Cerebellar cortex (tissue), 1 donor: ENCODE measurements at regions not wholly inside any gene's neighbourhood (a gene's known extent, or its start where the extent isn't known, plus 50 kb on each side); places are given as distances from the start of the nearest gene placed in this dataset.
A peak's percentile ranks its signal among the peaks of the same experiment; 100 is the strongest.

Source experiments
- DNase-seq: peaks from one replicate; pipeline ENCODE4 v3.0.0-alpha.2; 2015; ENCODE audit warnings: low spot score

DNA sequence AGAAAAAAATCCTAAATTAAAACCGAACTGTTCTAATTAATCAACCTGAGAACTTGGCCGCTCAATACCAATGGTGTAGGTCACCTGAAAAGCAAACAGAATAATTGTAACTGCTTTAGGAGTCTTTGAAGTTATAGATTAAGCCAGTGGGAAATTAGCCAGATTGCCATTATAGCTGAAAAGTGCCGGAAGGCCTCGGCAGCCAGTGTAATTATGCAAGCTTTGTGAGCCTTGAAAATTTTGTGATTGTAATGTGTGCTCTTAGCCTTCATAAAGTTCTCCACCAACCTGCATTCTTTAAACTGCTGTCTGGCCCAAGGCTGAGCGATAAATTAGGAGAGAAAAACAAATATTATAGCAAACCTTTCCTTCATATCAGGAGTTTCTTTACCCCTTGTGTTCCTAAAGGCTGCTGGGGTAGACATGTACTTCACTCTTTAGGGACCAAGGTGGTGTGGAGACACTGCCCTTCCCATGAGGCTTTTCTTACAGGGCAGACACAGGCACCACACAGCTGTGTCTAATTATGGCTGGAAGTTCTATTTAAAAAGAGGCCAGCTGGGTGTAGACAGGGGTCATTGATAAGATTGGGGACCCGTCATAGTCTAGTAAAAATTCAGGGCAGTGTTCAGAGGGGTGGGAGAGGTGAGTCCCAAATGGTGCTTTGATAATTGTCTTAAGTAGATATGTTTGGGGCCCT lies 991.2 kb downstream of the FLRT2 start:
- DNase-seq = no peak

- no peak for DNase-seq
These were observed 988.4 kb downstream of the FLRT2 start for GRCh38 chr14:86518298-86518697.

- no peak for DNase-seq
These were observed 985.3 kb downstream of the FLRT2 start for GRCh38 chr14:86515195-86515594.

DNA sequence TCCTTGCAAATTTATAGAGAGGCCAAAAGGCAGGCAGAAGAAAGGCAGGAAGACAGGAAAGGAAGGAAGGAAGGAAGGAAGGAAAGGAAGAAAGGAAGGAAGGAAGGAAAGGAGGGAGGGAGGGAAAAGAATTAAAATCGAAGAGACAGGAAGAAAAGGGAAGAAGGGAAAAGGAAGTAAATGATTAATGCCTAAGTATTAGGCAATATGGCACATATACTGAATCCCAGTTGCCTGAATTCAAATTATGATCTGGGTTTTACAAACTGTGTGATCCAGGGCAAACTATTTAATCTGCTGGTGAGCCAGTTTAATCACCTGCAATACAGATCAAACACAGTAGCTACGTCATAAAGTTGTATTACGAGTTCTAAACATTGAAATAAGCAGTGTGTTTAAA lies 983.6 kb downstream of the FLRT2 start:
- no peak for DNase-seq

GRCh38 chr14:86513056-86513455 lies 983.1 kb downstream of the FLRT2 start:
- no peak for DNase-seq

DNA sequence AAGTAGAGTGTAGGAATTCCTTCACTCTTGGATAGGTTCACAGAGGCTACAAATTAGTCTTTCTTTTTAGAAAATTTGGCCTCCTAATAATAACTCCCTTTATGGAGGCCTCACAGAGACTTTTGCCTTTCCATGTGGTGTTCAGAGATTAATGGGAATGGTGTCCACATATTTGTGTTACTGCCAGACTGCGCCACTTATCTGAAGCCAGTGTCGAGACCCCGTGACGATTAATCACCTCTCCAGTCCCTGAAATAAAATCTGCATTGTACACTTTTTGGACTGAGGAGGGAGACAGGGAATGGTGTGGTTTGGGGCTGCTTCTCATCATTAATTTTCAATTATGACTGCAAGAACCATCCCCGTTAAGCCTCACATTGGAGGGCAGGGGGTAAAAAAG lies 980.5 kb downstream of the FLRT2 start:
- no peak for DNase-seq

DNA sequence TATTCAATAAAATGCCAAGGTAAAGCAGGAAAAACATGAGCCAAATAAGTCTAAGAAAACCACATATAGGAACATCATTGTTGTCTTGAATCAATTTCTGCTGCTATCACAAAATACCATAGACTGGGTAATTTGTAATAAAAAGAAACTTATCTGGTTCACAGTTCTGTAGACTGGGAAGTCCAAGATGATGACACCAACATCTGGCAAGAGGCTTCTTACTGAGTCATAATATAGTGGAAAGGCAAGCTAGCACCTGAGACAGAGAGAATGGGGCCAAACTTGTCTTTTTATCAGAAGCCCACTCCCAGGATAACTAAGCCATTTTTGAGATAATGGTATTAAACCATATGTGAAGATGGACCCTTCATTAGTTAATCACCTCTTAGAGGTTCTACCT lies 975.9 kb downstream of the FLRT2 start:
- DNase-seq = no peak

GRCh38 chr14:86501611-86502010 lies 971.7 kb downstream of the FLRT2 start:
- DNase-seq = no peak

DNA sequence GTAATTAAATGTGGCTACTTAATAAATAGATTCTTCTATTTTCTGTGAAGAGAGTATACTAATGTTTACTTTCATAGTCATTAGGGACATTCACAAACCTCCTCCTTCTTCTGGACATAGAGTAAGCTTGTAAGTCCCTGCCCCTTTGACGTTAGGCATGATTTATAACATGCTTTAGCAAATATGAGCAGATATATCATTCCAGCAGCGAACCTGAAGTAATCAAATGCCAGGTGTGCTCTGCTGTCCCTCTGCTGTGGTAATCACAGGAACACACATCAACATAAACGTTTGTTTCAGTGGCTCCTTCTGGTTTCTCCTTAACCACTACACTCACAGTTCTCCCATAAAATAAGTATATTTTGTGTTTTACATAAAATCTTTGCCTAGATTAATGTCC lies 961.8 kb downstream of the FLRT2 start:
- no peak for DNase-seq

DNA sequence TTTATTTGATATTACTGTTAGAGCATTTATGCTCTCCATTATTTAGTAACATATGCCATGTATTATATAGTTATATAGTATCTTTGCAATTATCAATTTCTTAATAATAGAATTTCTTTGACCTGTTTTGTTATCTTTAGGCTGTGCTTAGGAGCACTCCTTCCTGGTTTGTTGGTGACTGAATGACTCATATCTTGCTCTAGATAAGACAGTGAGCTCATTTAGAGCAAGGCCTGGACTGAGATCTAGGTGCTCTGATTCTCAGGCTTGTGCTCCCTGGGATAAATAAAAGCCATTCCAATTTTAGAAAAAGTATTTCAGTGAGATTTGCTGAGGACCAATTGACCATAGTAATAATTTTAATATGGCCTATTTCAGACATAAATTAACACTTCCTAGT lies 951.2 kb downstream of the FLRT2 start:
- no peak for DNase-seq

DNA sequence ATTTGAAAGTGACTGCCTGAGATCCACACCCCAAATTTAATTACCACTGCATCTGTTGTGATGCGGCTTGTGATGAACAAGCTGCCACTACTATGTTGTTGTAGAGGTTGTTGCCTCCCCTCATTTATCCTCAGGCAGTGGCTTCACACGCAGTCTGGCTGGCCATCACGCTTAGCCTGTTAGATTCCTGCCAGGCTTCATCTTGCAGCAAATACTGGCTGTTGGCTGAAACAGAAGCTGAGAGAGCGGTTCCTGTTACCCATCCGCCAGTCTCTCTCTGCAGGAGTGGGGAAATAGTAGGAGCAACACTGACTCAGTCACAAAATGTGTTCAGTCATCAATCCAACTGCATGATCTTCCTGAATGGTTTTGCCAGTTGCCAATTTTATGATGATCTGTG lies 934.4 kb downstream of the FLRT2 start:
- no peak for DNase-seq

DNA sequence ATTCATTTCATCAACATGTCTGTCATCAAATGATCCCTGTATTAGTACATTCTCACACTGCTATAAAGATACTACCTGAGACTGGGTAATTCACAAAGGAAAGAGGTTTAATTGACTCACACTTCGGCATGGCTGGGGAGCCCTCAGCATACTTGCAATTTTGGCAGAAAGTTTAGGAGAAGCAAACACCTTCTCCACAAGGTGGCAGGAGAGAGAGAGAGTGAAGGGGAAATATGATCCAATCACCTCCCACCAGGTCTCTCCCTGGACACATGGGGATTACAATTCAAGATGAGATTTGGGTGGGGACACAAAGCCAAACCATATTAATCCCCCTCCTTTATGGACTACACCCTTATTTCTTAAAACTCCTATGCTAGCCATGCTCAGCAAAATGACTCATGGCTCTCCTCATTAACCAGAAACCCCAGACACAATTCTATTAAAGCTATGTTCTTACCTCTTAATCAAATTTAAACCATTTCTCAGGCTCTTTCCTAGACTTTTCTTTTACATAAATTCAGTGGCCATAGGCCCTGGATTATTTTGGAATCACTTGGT lies 932.3 kb downstream of the FLRT2 start:
- DNase-seq = no peak

DNA sequence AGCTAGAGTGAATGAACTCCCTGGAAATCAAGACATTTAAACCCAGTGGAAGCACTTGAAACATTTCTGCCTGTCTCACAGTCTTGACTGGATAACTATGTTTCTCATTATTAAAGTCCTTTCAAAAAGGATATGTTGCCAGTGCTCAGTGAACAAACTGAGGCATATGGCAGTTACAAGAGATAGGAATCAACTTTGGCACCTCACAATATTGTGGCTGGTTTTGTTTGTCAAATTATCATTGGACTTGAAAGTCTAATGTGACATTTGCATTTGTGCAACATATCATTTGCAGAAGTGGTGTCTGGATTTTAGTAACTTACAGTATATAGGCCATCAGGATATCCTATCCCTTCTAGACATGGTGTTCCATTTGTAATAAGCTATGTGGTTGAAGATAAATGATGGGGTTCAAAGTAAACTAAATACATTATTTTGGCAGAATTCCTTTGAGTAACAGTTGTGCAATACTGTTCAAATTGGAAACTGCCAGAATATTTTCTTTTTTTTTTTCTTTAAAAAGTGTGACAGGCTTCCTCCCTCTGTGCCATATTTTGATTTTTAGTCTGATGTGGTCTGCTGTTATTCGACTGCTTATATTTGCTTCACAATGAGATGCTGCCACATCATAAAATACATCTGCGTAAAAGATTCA lies 927.7 kb downstream of the FLRT2 start:
- no peak for DNase-seq

DNA sequence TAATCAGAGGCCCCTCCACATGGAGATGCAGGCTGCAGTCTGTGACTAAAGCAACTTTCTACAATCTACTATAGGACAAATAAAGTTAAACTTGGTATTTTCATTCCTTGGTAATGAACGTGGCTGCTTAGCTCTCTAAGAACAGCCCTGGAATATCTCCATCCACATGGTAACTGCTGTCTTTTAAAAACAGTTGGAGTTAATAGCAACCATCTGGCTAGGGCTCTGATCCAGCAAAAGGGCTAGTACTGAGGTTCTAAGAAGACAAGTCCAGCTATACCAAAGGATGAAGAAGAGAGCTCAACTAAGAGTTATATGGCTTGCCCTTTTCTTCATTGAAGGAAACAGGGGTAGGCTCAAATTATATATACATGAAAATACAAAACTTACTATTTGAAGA lies 920.1 kb downstream of the FLRT2 start:
- no peak for DNase-seq

GRCh38 chr14:86442135-86442534 lies 912.2 kb downstream of the FLRT2 start:
- DNase-seq = no peak

DNA sequence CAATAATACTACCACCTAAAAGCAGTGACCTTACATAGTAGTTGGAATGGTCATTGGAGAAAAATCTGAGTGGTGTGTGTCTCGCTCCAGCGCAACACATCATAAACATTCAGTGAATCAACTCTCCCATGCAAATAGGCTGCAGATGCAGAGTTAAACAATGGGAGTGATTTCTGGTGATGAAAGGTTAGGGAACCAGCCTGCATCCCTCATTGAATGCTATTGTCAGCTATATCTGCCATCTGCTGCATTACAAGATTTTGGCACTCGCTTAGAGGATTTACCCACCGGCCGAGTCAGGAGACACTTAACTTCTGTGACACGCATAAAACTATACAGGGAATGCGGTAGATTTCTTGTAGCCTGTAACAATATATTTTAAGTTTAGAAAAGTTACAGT lies 900.9 kb downstream of the FLRT2 start:
- no peak for DNase-seq

- no peak for DNase-seq
These were observed 893.3 kb downstream of the FLRT2 start for GRCh38 chr14:86423214-86423613.

- peak; percentile 6 for DNase-seq
These were observed 890.2 kb downstream of the FLRT2 start for GRCh38 chr14:86420131-86420530.

DNA sequence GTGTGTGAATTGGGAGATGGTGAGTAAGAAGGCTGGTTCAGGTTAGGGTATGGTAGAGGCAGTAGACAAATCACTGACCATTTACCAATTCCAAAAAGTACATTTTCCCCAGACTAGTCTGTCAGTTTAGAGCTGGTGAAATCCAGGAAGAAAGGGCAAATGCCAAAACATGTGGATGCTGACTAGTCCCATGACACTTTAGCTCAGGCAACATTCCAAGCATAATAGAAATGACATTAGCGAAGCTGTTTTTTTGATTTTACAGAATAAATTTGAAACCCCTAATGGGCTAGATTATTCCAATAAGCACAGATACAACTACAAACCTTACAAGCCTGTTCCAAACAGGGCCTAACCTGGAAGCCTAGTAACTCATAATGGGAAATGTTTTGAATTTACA lies 884.2 kb downstream of the FLRT2 start:
- DNase-seq = no peak

DNA sequence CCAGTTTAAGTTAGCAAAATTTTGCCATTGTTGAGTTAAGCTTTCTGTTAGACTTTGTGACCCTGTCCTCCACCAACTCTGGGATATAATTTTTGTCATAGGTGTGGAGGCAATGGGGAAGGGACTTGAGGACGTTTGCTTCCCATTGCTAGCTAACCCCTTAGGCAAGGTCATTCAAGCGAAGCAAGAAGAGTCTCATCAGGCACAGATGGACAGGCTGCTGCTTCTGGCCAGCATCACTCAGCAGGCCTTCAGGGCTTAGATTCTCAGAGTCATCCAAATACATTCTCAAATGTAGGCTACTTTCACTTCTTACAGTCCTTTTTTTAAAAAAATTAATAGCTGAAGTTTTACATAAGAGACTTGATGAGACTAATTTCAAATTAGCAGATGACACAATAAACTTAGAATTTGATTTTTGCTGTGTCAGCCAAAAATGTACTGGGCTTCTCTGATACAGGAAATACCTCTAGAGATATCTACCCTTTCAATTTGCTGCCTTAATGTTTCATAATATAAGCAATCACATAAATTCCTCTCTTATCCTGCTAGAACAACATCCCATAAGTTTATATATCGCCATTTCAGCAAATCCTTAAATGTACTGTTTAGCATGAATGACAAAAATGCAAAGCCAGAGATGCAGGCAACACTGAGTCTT lies 875.2 kb downstream of the FLRT2 start:
- DNase-seq = peak; percentile 5

DNA sequence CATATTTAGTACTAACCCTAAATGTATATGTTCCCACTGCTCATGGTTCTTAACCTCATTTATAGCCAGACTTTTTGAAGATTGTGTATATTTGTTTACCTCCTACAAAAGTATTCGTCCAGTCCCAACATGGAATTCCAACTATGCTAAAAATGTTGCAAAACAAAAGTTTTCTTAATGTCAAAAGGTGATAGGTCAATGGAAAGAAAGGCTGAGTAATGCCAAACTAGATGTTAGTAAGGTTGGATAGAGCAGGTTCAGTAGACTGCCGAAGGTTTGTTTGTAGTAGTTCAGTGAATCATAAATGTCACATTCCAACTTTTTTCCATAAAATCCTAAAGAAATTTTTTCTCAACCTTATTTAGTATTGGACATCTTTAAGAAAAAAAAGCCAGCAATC lies 874.5 kb downstream of the FLRT2 start:
- DNase-seq = no peak

- no peak for DNase-seq
These were observed 872.6 kb downstream of the FLRT2 start for GRCh38 chr14:86402545-86402944.

GRCh38 chr14:86391085-86391484 lies 861.1 kb downstream of the FLRT2 start:
- DNase-seq = no peak
